ENCODE measurements at regions not wholly inside any gene's neighbourhood (a gene's known extent, or its start where the extent isn't known, plus 50 kb on each side); places are given as distances from the start of the nearest gene placed in this dataset.

DNA sequence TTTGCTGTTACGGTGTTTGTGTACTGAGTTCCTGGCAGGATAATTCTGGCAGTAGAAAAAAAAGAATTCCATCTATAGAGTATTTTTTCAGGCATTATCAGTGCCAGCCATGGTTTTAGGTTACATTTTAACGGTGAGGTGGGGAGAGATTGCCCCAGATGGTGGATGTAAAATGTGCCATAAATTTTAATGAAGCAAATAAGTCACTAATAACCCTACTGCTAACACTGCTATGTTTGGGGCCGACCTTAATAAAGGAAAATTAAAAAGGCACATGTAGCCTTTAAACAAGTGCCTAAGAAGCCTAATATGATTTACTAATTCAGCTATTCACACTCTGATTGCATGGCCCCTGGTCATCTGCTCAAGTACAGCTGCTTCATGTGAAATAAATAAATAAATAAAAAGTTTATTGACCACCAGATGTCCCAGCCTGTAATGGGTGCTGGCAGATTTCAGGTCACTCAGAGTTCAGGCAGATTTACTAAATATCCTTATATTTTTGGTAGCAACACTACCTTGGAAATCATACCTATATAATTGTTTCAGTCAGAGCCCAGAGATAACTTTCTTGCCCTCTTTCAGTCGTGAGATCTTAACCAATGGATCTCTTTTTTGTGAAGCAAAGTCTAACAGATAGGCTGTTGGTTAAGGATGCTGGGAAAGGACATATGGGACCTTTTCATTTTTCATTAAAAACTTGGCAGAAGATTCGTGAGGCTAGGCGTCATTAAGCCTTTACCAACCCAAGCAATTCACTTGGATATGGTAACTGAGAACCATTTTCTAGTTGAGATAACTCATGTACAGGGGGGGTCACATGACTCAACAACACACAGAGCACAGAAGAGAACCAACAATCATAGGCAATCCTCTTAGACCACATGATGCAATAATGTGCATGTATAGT is 495.0 kb upstream of the NRSN1 start:
- no peak for TF ChIP-seq GATA2 (IDR thresholded peaks at IDR 0.05; ENCODE audit: low read depth, low read length)
- TF ChIP-seq GATA3 (IDR thresholded peaks at IDR 0.05; ENCODE audit: low read depth, low read length) = no peak
